ENCODE measurements at regions not wholly inside any gene's neighbourhood (a gene's known extent, or its start where the extent isn't known, plus 50 kb on each side); places are given as distances from the start of the nearest gene placed in this dataset.

DNA sequence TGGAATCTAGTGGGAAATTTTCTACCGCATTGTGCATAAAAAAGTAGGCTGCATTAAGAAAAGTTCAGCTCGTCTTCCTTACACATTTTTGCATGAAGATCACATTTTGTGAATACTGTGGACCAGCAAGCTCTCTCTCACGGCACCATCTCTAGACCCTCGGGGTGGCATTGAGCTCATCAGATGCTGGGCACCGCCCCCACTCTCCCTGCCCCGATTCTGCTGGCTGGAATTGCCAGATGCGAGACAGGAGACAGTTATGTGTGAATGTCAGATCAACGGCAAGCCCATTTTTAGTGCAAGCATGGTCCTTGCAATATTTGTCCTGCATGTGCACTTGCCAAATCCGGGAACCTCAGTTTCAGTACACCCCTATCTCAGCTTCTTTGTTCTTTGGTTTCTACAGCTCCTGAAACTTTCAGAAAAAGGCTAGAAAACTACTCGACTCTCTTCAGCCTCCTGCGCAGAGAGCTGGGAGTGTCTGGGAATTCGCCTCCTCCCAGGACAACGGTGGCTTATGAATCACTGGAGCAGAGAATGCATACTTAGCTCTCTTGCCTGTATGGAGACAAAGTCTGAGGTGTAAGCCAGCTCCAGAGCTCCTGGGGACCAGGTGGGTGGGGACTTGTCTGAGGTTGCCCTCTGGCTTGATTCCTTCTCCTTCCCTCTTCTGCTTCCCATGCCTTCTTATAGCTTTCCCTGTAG lies 285.2 kb upstream of the ATP10A start:
- no peak overlapping the region for H3K4me3 ChIP-seq (ENCODE audit: low read depth, low read length)
- TF ChIP-seq, protein P1, sequence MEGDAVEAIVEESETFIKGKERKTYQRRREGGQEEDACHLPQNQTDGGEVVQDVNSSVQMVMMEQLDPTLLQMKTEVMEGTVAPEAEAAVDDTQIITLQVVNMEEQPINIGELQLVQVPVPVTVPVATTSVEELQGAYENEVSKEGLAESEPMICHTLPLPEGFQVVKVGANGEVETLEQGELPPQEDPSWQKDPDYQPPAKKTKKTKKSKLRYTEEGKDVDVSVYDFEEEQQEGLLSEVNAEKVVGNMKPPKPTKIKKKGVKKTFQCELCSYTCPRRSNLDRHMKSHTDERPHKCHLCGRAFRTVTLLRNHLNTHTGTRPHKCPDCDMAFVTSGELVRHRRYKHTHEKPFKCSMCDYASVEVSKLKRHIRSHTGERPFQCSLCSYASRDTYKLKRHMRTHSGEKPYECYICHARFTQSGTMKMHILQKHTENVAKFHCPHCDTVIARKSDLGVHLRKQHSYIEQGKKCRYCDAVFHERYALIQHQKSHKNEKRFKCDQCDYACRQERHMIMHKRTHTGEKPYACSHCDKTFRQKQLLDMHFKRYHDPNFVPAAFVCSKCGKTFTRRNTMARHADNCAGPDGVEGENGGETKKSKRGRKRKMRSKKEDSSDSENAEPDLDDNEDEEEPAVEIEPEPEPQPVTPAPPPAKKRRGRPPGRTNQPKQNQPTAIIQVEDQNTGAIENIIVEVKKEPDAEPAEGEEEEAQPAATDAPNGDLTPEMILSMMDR (IDR thresholded peaks at IDR 0.05; ENCODE audit: low read depth, low read length), result no peak
- TF ChIP-seq POLR2A (IDR thresholded peaks at IDR 0.05; ENCODE audit: extremely low read depth, insufficient read length) (no peak), MYC (IDR thresholded peaks at IDR 0.05; ENCODE audit: low read depth, low read length) (no peak)
- TF ChIP-seq, protein P2, sequence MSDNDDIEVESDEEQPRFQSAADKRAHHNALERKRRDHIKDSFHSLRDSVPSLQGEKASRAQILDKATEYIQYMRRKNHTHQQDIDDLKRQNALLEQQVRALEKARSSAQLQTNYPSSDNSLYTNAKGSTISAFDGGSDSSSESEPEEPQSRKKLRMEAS (IDR thresholded peaks at IDR 0.05; ENCODE audit: low read depth, low read length), result no peak
- DNase-seq (ENCODE audit: low read depth), result no peak

DNA sequence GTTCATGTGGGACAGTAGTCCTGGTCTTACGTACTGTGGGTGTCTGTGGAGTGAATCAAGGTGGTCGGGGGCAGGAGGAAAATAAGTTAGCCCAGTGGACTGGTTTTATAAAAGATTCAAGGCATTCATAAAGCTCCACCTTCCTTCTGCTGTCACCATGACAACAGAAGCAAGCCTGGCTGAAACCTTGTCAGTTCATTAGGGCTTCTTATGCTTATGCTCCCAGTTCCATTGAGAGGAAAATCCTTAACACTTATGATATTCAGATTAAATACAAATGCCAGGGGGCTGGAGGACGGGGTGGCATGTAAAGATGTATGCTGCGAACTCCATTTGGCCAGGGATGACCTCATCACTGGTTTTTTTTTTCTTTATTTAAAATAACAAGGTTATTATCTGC lies 283.1 kb upstream of the ATP10A start:
- DNase-seq (ENCODE audit: low read depth), result no peak
- no peak overlapping the region for H3K4me3 ChIP-seq (ENCODE audit: low read depth, low read length)

DNA sequence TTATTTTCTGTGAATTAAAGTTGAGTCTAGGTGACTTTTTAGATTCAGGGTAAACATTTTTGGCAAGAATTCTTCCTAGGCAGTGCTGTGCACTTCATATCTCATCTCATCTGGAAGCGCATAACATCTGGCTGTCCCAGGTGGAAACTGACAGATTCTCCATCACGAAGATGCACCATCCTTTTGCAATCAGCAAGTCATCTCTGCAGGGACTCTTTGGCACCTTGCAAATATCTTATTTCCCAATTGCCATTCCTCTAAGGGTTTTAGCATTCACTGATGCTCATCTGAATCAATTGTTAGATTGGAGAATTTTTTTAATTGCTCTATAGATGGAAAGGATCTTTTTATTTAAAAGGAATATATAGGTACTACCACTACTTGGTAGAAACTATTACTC lies 282.7 kb upstream of the ATP10A start:
- no peak overlapping the region for H3K4me3 ChIP-seq (ENCODE audit: low read depth, low read length)
- no peak for DNase-seq (ENCODE audit: low read depth)
- no peak for TF ChIP-seq POLR2A (IDR thresholded peaks at IDR 0.05; ENCODE audit: extremely low read depth, insufficient read length)
- TF ChIP-seq MYC (IDR thresholded peaks at IDR 0.05; ENCODE audit: low read depth, low read length), result no peak
- TF ChIP-seq, protein P2 (IDR thresholded peaks at IDR 0.05; ENCODE audit: low read depth, low read length), result no peak
- TF ChIP-seq, protein P1 (IDR thresholded peaks at IDR 0.05; ENCODE audit: low read depth, low read length), result no peak

More for the DNA sequence above, 283.1 kb upstream of the ATP10A start:
- TF ChIP-seq, protein P1 (IDR thresholded peaks at IDR 0.05; ENCODE audit: low read depth, low read length), result no peak
- TF ChIP-seq POLR2A (IDR thresholded peaks at IDR 0.05; ENCODE audit: extremely low read depth, insufficient read length) (no peak), MYC (IDR thresholded peaks at IDR 0.05; ENCODE audit: low read depth, low read length) (no peak)
- TF ChIP-seq, protein P2 (IDR thresholded peaks at IDR 0.05; ENCODE audit: low read depth, low read length), result no peak

DNA sequence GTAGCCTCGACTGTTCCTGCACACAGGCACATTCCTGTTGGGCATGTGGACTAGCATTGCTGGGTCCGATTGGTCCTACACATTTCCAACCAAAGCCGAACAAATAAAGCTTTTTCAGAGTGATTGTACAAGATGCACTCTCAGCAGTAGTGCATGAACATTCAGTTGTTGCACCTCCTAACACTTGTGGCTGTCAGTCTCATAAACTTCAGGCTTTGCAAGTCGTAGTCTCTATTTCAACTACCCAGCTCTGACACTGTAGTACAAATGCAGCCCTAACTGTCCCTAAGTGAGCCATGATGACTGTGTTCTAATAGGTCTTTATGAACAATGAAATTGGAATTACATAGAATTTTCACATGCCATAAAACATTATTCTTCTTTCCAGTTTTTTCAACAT lies 281.7 kb upstream of the ATP10A start:
- no peak for DNase-seq (ENCODE audit: low read depth)
- TF ChIP-seq, protein P1 (IDR thresholded peaks at IDR 0.05; ENCODE audit: low read depth, low read length), result no peak
- no peak for TF ChIP-seq MYC (IDR thresholded peaks at IDR 0.05; ENCODE audit: low read depth, low read length)
- TF ChIP-seq, protein P2 (IDR thresholded peaks at IDR 0.05; ENCODE audit: low read depth, low read length), result no peak
- no peak overlapping the region for H3K4me3 ChIP-seq (ENCODE audit: low read depth, low read length)

DNA sequence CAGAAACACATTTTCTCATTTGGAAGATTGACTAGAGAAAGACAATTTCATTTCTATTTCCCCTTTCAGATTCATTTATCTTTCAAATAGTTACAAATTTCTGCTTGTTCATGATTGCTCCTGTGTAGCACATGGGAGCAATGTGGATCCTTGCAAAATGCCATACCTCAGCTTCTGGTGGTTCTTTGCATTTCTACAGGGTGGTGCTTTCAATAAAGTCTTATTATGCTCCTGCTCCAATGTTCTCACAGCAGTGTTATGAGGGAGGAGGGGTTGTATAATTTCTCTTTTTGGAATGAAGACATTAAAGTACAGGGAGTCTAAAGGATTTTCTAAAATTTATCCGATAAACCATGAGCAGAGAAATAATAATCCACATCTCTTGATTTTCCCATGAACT lies 280.1 kb upstream of the ATP10A start:
- H3K4me3 ChIP-seq (ENCODE audit: low read depth, low read length), result no peak overlapping the region
- TF ChIP-seq MYC (IDR thresholded peaks at IDR 0.05; ENCODE audit: low read depth, low read length) (no peak), POLR2A (IDR thresholded peaks at IDR 0.05; ENCODE audit: extremely low read depth, insufficient read length) (no peak)
- TF ChIP-seq, protein P2 (IDR thresholded peaks at IDR 0.05; ENCODE audit: low read depth, low read length), result no peak
- no peak for DNase-seq (ENCODE audit: low read depth)

DNA sequence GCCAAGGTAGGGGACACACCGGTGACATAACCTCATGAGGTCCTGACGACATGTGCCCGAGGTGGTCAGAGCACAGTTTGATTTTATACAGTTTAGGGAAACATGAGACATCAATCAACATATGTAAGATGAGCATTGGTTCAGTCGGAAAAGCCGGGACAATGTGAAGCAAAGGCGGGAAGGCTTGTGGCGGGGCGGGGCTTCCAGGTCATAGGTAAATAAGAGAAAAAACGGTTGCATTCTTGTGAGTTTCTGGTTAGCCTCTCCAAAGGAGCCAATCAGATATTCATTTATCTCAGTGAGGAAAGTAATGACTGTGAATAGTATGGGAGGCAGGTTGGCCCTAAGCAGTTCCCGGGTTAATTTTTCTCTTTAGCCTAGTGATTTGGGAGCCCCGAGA lies 271.7 kb upstream of the ATP10A start:
- TF ChIP-seq MYC (IDR thresholded peaks at IDR 0.05; ENCODE audit: low read depth, low read length) (no peak), POLR2A (IDR thresholded peaks at IDR 0.05; ENCODE audit: extremely low read depth, insufficient read length) (no peak)
- TF ChIP-seq, protein P1 (IDR thresholded peaks at IDR 0.05; ENCODE audit: low read depth, low read length), result no peak
- TF ChIP-seq, protein P2 (IDR thresholded peaks at IDR 0.05; ENCODE audit: low read depth, low read length), result no peak
- DNase-seq (ENCODE audit: low read depth), result no peak
- H3K4me3 ChIP-seq (ENCODE audit: low read depth, low read length), result no peak overlapping the region
